ENCODE measurements at regions not wholly inside any gene's neighbourhood (a gene's known extent, or its start where the extent isn't known, plus 50 kb on each side); places are given as distances from the start of the nearest gene placed in this dataset.

DNA sequence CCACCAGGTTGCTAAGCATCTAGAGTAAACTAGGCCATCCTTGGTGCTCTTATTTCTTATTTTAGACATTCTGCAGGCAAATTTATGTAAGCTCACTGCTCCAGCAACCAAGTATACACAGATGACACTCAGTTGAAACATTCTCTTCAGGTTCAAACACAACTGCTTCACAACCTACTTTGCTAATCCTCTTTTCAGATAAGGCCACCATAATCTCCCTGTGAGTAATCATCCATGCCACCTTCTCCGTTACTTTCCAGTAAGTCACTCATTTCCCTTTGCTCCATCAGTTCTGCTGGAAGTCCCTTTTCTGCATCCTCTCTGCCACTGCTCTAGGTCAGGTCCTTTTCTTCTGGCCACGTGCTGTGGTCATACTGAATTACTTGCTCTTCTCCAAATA, 120.2 kb upstream of the WDFY3 start:
- no peak for TF ChIP-seq POLR2A (IDR thresholded peaks at IDR 0.05)
- no peak for TF ChIP-seq CTCF (IDR thresholded peaks at IDR 0.05)

Data from right lobe of liver (tissue), 4 donors.